IMR-90 (cell line): ENCODE measurements at regions not wholly inside any gene's neighbourhood (a gene's known extent, or its start where the extent isn't known, plus 50 kb on each side); places are given as distances from the start of the nearest gene placed in this dataset.
A peak's percentile ranks its signal among the peaks of the same experiment; 100 is the strongest.

Source experiments
- ATAC-seq: fragments of 200-7000 bp; cut with Tn5 transposase; 2 replicates; pipeline ENCODE4 v1.9.1; 2020; ENCODE audit warnings: low read depth, mild to moderate bottlenecking, moderate library complexity
- BruUV-seq: library from RNA; stranded (reverse); fragments of 400-500 nt; replicated peaks from 2 replicates; lab custom pipeline; 2021; lab: Mats Ljungman, UMichigan
- CTCF ChIA-PET: fragments of 300-600 bp; formaldehyde crosslinking; extraction: SDS; loops from one replicate; lab custom pipeline; 2021; ENCODE audit warnings: antibody characterized with exemption; lab: Yijun Ruan, JAX
- POLR2A ChIA-PET: fragments of 300-600 bp; sonication (Branson Sonifier 250); formaldehyde crosslinking; loops from one replicate; lab custom pipeline; 2022; ENCODE audit warnings: antibody characterized with exemption; ENCODE audit not compliant: unreplicated experiment; lab: Charles Lee
- DNase-seq: peaks from one replicate; pipeline ENCODE4 v3.0.0; 2013
- H2AFZ ChIP-seq: replicated peaks from 2 replicates; pipeline ENCODE3; 2013; ENCODE audit warnings: low read length, mild to moderate bottlenecking; ENCODE audit not compliant: poor library complexity
- H2AK5ac ChIP-seq: 2 replicates; pipeline ENCODE4 v1.6.1; 2013; ENCODE audit warnings: low read depth, low read length, inconsistent platforms
- H2AK9ac ChIP-seq: replicated peaks from 2 replicates; pipeline ENCODE3; 2013; ENCODE audit warnings: mild to moderate bottlenecking, low read depth, low read length, moderate library complexity; ENCODE audit not compliant: poor library complexity
- H2BK120ac ChIP-seq: 2 replicates; pipeline ENCODE4 v1.6.1; 2013; ENCODE audit warnings: low read depth, low read length, inconsistent platforms
- H2BK15ac ChIP-seq: 3 replicates; pipeline ENCODE4 v1.6.1; 2013; ENCODE audit warnings: low read depth, low read length, inconsistent platforms
- H2BK20ac ChIP-seq: 2 replicates; pipeline ENCODE4 v1.6.1; 2013; ENCODE audit warnings: low read depth, mild to moderate bottlenecking, inconsistent platforms, low read length, moderate library complexity
- H2BK5ac ChIP-seq: 2 replicates; pipeline ENCODE4 v1.6.1; 2013; ENCODE audit warnings: mild to moderate bottlenecking, low read depth, low read length, inconsistent platforms; ENCODE audit not compliant: poor library complexity, severe bottlenecking
- H3K14ac ChIP-seq: replicated peaks from 2 replicates; pipeline ENCODE4 v1.6.1; 2013; ENCODE audit warnings: low read depth, low read length, inconsistent platforms
- H3K18ac ChIP-seq: 2 replicates; pipeline ENCODE4 v1.6.1; 2013; ENCODE audit warnings: low read depth, low read length, control low read depth
- H3K23ac ChIP-seq: 2 replicates; pipeline ENCODE4 v1.6.1; 2013; ENCODE audit warnings: low read depth, low read length, inconsistent platforms
- H3K27ac ChIP-seq: 2 replicates; pipeline ENCODE4 v1.5.1; 2013; ENCODE audit warnings: mild to moderate bottlenecking, control low read depth, low read length; ENCODE audit not compliant: insufficient read depth
- H3K27me3 ChIP-seq: 2 replicates; pipeline ENCODE4 v1.6.1; 2013; ENCODE audit warnings: low read length; ENCODE audit not compliant: control insufficient read depth, insufficient read depth
- H3K36me3 ChIP-seq: 2 replicates; pipeline ENCODE4 v1.6.1; 2013; ENCODE audit warnings: low read length, mixed read lengths; ENCODE audit not compliant: control insufficient read depth, insufficient read depth
- H3K4ac ChIP-seq: 2 replicates; pipeline ENCODE4 v1.6.1; 2013; ENCODE audit warnings: low read depth, low read length, inconsistent platforms
- H3K4me1 ChIP-seq: 2 replicates; pipeline ENCODE4 v1.6.1; 2013; ENCODE audit warnings: low read length, mixed read lengths; ENCODE audit not compliant: control insufficient read depth, insufficient read depth
- H3K4me2 ChIP-seq: 2 replicates; pipeline ENCODE4 v1.6.1; 2013; ENCODE audit warnings: low read depth, mild to moderate bottlenecking, control low read depth, low read length, moderate library complexity
- H3K4me3 ChIP-seq: 2 replicates; pipeline ENCODE4 v1.5.1; 2013; ENCODE audit warnings: low read depth, mild to moderate bottlenecking, control low read depth, low read length, moderate library complexity; ENCODE audit not compliant: insufficient read depth
- H3K56ac ChIP-seq: 2 replicates; pipeline ENCODE4 v1.6.1; 2013; ENCODE audit warnings: low read length, inconsistent platforms; ENCODE audit not compliant: insufficient read depth; ENCODE audit errors: extremely low read depth
- H3K79me1 ChIP-seq, 2 experiments: 2 replicates each; pipeline ENCODE4 v1.6.1; 2013; ENCODE audit warnings: low read length in 2 of 2, inconsistent platforms in 1 of 2, low read depth in 1 of 2
- H3K9ac ChIP-seq: 2 replicates; pipeline ENCODE4 v1.6.1; 2013; ENCODE audit warnings: low read depth, low read length, control low read depth
- H3K9me1 ChIP-seq: 2 replicates; pipeline ENCODE4 v1.6.1; 2013; ENCODE audit warnings: low read length, inconsistent platforms; ENCODE audit not compliant: insufficient read depth
- H3K9me3 ChIP-seq: 2 replicates; pipeline ENCODE4 v1.6.1; 2013; ENCODE audit warnings: low read length; ENCODE audit not compliant: control insufficient read depth, insufficient read depth
- H4K20me1 ChIP-seq: 2 replicates; pipeline ENCODE4 v1.6.1; 2013; ENCODE audit warnings: low read length, inconsistent platforms; ENCODE audit not compliant: insufficient read depth
- H4K5ac ChIP-seq: 2 replicates; pipeline ENCODE4 v1.6.1; 2013; ENCODE audit warnings: mild to moderate bottlenecking, low read depth, low read length, control low read depth
- H4K8ac ChIP-seq, 2 experiments: 2 replicates each; pipeline ENCODE4 v1.6.1; 2013; ENCODE audit warnings: low read depth in 2 of 2, low read length in 2 of 2, control low read depth in 1 of 2, inconsistent platforms in 1 of 2
- H4K91ac ChIP-seq: 2 replicates; pipeline ENCODE4 v1.6.1; 2013; ENCODE audit warnings: low read depth, low read length, inconsistent platforms; ENCODE audit not compliant: insufficient read depth
- BHLHE40 ChIP-seq: fragments of 150-350 bp; IDR thresholded peaks from 2 replicates; pipeline ENCODE4 v1.6.1; 2016; ENCODE audit warnings: mild to moderate bottlenecking, low read depth, low read length
- CEBPB ChIP-seq: IDR thresholded peaks from 2 replicates; pipeline ENCODE4 v1.6.1; 2012; ENCODE audit warnings: low read depth, low read length, improper control_type of control experiment
- CHD1 ChIP-seq: IDR thresholded peaks from 2 replicates; pipeline ENCODE4 v1.6.1; 2012; ENCODE audit warnings: low read depth, low read length, improper control_type of control experiment
- MAFK ChIP-seq: IDR thresholded peaks from 2 replicates; pipeline ENCODE4 v1.6.1; 2012; ENCODE audit warnings: low read depth, low read length, improper control_type of control experiment
- NFE2L2 ChIP-seq: fragments of 150-350 bp; IDR thresholded peaks from 2 replicates; pipeline ENCODE4 v1.6.1; 2016; ENCODE audit warnings: low read depth, mild to moderate bottlenecking, low read length
- RAD21 ChIP-seq: IDR thresholded peaks from 2 replicates; pipeline ENCODE4 v1.6.1; 2012; ENCODE audit warnings: low read length, improper control_type of control experiment
- RCOR1 ChIP-seq: IDR thresholded peaks from 2 replicates; pipeline ENCODE4 v1.6.1; 2012; ENCODE audit warnings: mild to moderate bottlenecking, low read length, improper control_type of control experiment; ENCODE audit not compliant: insufficient replicate concordance
- RFX5 ChIP-seq: IDR thresholded peaks from 2 replicates; pipeline ENCODE4 v1.8.0; 2012; ENCODE audit warnings: low read depth, mild to moderate bottlenecking, low read length, moderate library complexity
- WGBS, 2 experiments: methylation state at CpG; one replicate each; pipeline versions ENCODE4 v1.1.5 to v1.1.7; 2013; ENCODE audit warnings: missing lambda C conversion rate in 2 of 2; ENCODE audit not compliant: insufficient read length in 1 of 2; ENCODE audit errors: extremely low coverage in 2 of 2; 5-methylcytosine and 5-hydroxymethylcytosine counted together
- dilution Hi-C: fragments of 300-500 bp; cut with HindIII; formaldehyde crosslinking; loops from one replicate; pipeline ENCODE4 v1.14.3; 2018; ENCODE audit warnings: low sequenced_read_pairs; ENCODE audit not compliant: unreplicated experiment
- in situ Hi-C: fragments of 300-500 bp; cut with MboI; formaldehyde crosslinking; loops from 3 replicates; pipeline ENCODE4 v1.14.3; 2019; ENCODE audit warnings: low sequenced_read_pairs, inconsistent platforms, mixed read lengths
- intact Hi-C: fragments of 100-400 bp; cut with micrococcal nuclease; formaldehyde crosslinking; loops from 2 replicates; pipeline ENCODE4 v1.10.0; 2022

- no peak overlapping the region for H3K4me2 ChIP-seq
- 0 out of 3 replicates have a peak overlapping the region, but pooled peaks have one; percentile 28 for H2BK15ac ChIP-seq
- POLR2A ChIA-PET, result no interaction called here
- in situ Hi-C loops, result no loop called here
- no peak overlapping the region for H3K27ac ChIP-seq
- no peak overlapping the region for H2BK5ac ChIP-seq
- H3K4me3 ChIP-seq, result no peak overlapping the region
- no peak overlapping the region for H2AK9ac ChIP-seq
- H2AK5ac ChIP-seq, result no peak overlapping the region
- no TSS peak for BruUV-seq
- dilution Hi-C loops, result no loop called here
- ATAC-seq, result no peak
- H3K56ac ChIP-seq, result no peak overlapping the region
- no peak overlapping the region for H4K91ac ChIP-seq
- WGBS, 2 experiments, result no CpG with 5 or more reads among the region's 1 CpG
- intact Hi-C loops, result loop anchor here (10.0 kb wide), 1 partner anchor 682 kb away; no protein-coding TSS in a partner anchor
- H3K9me3 ChIP-seq, result no peaks in the 10 kb centered on the region
- no peak overlapping the region for H2BK120ac ChIP-seq
- no peak overlapping the region for H4K8ac ChIP-seq
- CTCF ChIA-PET, result no interaction called here
- no peak overlapping the region for H3K18ac ChIP-seq
- no peak for DNase-seq
- H2AFZ ChIP-seq, result no peak overlapping the region
- H3K23ac ChIP-seq, result no peak overlapping the region
- H3K27me3 ChIP-seq, result no peaks in the 10 kb centered on the region
- H3K4me1 ChIP-seq, result peaks cover 4% of the 10 kb centered on the region; the same call in 1 of the 2 replicates
- no peak overlapping the region for H2BK20ac ChIP-seq
- TF ChIP-seq BHLHE40 (no peak), RAD21 (no peak), CEBPB (no peak), CHD1 (no peak), RFX5 (no peak), MAFK (no peak), NFE2L2 (no peak), RCOR1 (no peak)
- no peak overlapping the region for H3K9ac ChIP-seq
- no peaks in the 10 kb centered on the region for H3K36me3 ChIP-seq
- no peak overlapping the region for H3K14ac ChIP-seq
- H3K9me1 ChIP-seq, result peaks cover 2% of the 10 kb centered on the region; the same call in 1 of the 2 replicates
- no peaks in the 10 kb centered on the region for H4K20me1 ChIP-seq
- no peaks in the 10 kb centered on the region for H3K79me1 ChIP-seq
- H4K5ac ChIP-seq, result no peak overlapping the region
- no peak overlapping the region for H3K4ac ChIP-seq
These were observed 283.4 kb upstream of the PTGER4 start for GRCh38 chr5:40396317-40396716.
